GM06990 (cell line): ENCODE measurements at regions not wholly inside any gene's neighbourhood (a gene's known extent, or its start where the extent isn't known, plus 50 kb on each side); places are given as distances from the start of the nearest gene placed in this dataset.

Experiments used
- DNase-seq: peaks from one replicate; pipeline ENCODE4 v3.0.0-alpha.2; 2011; ENCODE audit not compliant: insufficient read length; ENCODE audit errors: extremely low read depth
- H3K27me3 ChIP-seq: replicated peaks from 2 replicates; pipeline ENCODE4 v1.6.0; 2011; ENCODE audit warnings: low read length; ENCODE audit not compliant: control insufficient read depth, insufficient read depth
- H3K36me3 ChIP-seq: 2 replicates; pipeline ENCODE4 v1.5.1; 2011; ENCODE audit warnings: low read length; ENCODE audit not compliant: control insufficient read depth, insufficient read depth
- H3K4me3 ChIP-seq: replicated peaks from 2 replicates; pipeline ENCODE4 v1.5.1; 2011; ENCODE audit warnings: low read depth, mild to moderate bottlenecking, control low read depth, low read length
- CTCF ChIP-seq: IDR thresholded peaks from 2 replicates; pipeline ENCODE4 v1.5.1; 2011; ENCODE audit warnings: low read length, control low read depth, mild to moderate bottlenecking, inconsistent platforms; ENCODE audit not compliant: insufficient read depth, poor library complexity, severe bottlenecking

- TF ChIP-seq CTCF, result no peak
- Histone ChIP-seq H3K27me3 (no peaks in the 10 kb centered on the region; the same call in 1 of the 2 replicates), H3K4me3 (no peak overlapping the region), H3K36me3 (no peaks in the 10 kb centered on the region)
- DNase-seq, result no peak
Observed at GRCh38 chr3:159191447-159191846, 389.6 kb downstream of the MFSD1 start.

GRCh38 chr3:159196359-159196758 is 394.5 kb downstream of the MFSD1 start:
- H3K27me3 ChIP-seq, result no peaks in the 10 kb centered on the region
- H3K4me3 ChIP-seq, result no peak overlapping the region
- H3K36me3 ChIP-seq, result no peaks in the 10 kb centered on the region
- no peak for TF ChIP-seq CTCF
- no peak for DNase-seq

GRCh38 chr3:159200176-159200575 is 398.3 kb downstream of the MFSD1 start:
- Histone ChIP-seq H3K4me3 (no peak overlapping the region), H3K27me3 (no peaks in the 10 kb centered on the region), H3K36me3 (no peaks in the 10 kb centered on the region)
- DNase-seq, result no peak
- TF ChIP-seq CTCF, result no peak

GRCh38 chr3:159208050-159208449 is 406.2 kb downstream of the MFSD1 start:
- peaks cover 1% of the 10 kb centered on the region for H3K27me3 ChIP-seq
- H3K4me3 ChIP-seq, result no peak overlapping the region
- H3K36me3 ChIP-seq, result no peaks in the 10 kb centered on the region
- no peak for DNase-seq
- TF ChIP-seq CTCF, result no peak

GRCh38 chr3:159209459-159209858 is 407.6 kb downstream of the MFSD1 start:
- H3K27me3 ChIP-seq, result peaks cover 1% of the 10 kb centered on the region
- no peaks in the 10 kb centered on the region for H3K36me3 ChIP-seq
- TF ChIP-seq CTCF, result no peak
- no peak overlapping the region for H3K4me3 ChIP-seq
- no peak for DNase-seq

- DNase-seq, result no peak
- no peak overlapping the region for H3K4me3 ChIP-seq
- TF ChIP-seq CTCF, result no peak
- peaks cover 1% of the 10 kb centered on the region for H3K27me3 ChIP-seq
- no peaks in the 10 kb centered on the region for H3K36me3 ChIP-seq
Observed at GRCh38 chr3:159210336-159210735, 408.5 kb downstream of the MFSD1 start.
